Stimulated activated CD4-positive, alpha-beta T cell treated with anti-CD3 and anti-CD28 coated beads, TNF-alpha, amount 100 ng/mL, for 4 hours (primary cell): ENCODE measurements at regions not wholly inside any gene's neighbourhood (a gene's known extent, or its start where the extent isn't known, plus 50 kb on each side); places are given as distances from the start of the nearest gene placed in this dataset.
"Not testable (repeated sequence)": the region's sequence is repeated elsewhere in the genome, so short reads cannot be mapped to it uniquely, and the experiment has no call there.

Experiments used
- DNase-seq, 3 experiments: peaks; one replicate each; pipeline ENCODE4 v3.0.0-alpha.2; 2020; ENCODE audit warnings: low read depth in 3 of 3

- DNase-seq: no peak
Observed at GRCh38 chr14:71327691-71328090, 420.4 kb downstream of the PCNX1 start.

GRCh38 chr14:71328183-71328582 lies 420.9 kb downstream of the PCNX1 start:
- no peak for DNase-seq

GRCh38 chr14:71328954-71329353 lies 421.7 kb downstream of the PCNX1 start:
- DNase-seq: no peak

- no peak for DNase-seq
Observed at GRCh38 chr14:71331403-71331802, 424.1 kb downstream of the PCNX1 start.

- no peak for DNase-seq
Observed at GRCh38 chr14:71332476-71332875, 425.2 kb downstream of the PCNX1 start.

DNA sequence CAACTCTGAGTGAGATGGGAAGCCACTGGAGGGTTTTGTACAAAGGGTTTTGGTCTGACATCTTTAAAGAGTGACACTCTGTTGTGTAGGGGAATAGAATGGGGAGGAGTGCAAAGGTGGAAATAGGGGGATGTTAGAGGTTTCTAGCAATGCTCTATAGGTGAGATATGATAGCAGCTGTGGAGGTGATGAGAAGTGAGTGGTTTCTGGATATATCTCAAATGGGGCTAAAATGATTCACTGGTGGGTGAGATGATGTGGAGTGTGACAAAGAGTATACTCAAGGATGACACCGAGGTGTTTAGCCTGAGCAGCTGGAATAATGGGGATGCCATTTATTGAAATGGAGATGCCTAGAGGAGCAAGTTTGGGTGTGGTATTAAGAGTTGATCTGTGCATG lies 426.4 kb downstream of the PCNX1 start:
- no peak for DNase-seq

- DNase-seq: no peak
Observed at GRCh38 chr14:71336489-71337192, 429.4 kb downstream of the PCNX1 start.

GRCh38 chr14:71338153-71338552 lies 430.9 kb downstream of the PCNX1 start:
- DNase-seq: no peak

DNA sequence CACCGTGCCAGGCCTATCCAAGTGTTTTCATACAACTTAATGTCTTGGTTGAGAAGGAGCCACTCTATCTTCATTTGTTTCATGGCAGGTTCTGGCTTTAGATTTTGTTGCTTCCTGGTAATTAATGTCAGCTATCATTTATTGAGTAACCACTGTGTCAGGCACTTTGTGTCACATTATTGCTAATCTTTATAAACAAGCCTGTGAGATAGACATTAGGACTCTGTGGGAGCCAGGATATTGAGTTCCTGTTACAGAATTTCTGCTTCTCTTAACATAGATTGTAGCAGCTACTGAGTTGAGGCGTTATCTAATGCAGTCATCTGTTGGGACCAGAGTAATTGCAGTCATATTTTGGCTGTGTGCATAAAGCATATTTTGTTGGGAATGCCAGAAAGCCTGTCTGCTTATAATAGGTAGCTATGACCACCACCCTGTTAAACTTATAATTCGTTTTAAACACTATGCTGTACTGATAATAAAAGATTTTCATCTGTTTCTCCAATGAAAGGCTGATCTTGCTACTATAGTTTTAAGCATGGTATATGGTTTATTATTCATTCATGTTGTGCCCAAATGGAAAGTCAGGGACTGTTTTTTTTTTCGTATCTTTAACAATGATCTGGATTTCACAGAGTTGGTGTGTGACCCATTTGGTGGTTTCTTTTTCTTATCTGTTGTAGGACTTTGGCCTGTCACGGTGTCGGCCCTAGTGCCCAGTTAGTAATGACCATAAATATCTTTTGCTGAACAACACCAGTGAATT lies 432.6 kb downstream of the PCNX1 start:
- DNase-seq: no peak

DNA sequence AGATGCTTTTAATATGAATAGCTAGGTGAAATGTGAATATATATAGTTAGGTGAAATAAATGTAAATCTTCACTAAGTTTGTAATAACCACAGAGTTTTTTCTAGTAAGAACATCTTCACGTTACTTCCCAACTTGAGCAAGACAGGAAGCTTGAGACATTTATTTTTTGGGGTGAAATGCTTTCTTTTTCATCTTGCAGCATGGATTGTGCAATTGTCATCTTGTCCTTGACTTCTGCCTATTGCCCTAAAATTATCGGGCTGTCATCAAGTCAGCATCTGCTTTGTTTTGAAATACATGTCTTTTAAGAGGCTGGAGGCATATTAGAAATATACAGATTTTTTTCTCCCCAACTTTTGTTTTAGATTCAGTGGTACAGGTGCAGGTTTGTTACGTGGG lies 433.9 kb downstream of the PCNX1 start:
- no peak for DNase-seq

- no peak for DNase-seq
Observed at GRCh38 chr14:71343724-71344123, 436.5 kb downstream of the PCNX1 start.

DNA sequence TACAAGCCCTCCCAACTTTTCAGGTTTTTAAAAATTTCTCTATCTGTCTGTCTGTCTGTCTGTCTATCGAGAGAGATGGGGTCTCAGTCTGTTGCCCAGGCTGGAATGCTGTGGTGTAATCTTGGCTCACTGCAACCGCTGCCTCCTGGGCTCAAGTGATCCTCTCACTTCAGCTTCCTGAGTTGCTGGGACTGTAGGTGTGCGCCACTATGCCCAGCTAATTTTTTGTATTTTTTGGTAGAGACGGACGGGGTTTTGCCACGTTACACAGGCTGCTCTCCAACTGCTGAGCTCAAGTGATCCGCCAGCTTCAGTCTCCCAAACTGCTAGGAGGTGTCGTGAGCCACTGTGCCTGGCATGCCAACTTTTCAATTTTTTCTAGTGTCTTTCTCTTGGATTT lies 437.2 kb downstream of the PCNX1 start:
- no peak for DNase-seq

DNA sequence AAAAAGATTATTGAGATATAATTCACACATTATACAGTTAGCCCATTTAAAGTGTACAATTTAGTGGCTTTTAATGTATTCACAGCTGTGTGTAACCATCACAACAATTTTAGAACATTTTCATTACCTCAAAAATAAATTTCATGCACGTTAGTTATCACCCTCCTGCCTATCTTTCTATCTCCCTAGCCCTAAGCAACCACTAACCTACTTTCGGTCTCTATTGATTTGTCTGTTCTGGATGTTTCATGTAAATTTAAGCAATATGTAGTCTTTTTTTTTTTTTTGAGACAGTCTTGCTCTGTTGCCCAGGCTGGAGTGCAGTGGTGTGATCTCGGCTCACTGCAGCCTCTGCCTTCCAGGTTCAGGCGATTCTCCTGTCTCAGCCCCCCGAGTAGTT lies 439.4 kb downstream of the PCNX1 start:
- no peak for DNase-seq

DNA sequence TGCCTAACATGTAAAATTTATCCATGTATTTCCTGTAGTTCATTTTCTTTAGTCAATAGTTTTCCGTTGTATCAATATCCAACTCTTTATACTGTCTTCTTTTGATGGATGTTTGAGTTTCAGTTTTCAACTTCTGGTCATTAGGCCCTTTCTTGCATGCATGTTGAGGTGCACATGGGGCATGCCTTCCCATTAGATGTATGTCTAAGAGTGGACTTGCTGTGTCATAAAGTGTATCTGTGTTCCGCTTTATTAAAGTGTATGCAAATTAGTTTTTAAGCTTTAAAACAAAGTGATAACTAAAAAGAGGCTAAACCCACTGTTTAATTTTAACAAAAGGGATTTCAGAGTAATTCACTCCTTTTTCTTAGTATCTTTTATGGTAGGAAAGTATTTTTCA lies 441.1 kb downstream of the PCNX1 start:
- no peak for DNase-seq

- DNase-seq: no peak
Observed at GRCh38 chr14:71348817-71349216, 441.6 kb downstream of the PCNX1 start.

- no peak for DNase-seq
Observed at GRCh38 chr14:71354142-71354541, 446.9 kb downstream of the PCNX1 start.

DNA sequence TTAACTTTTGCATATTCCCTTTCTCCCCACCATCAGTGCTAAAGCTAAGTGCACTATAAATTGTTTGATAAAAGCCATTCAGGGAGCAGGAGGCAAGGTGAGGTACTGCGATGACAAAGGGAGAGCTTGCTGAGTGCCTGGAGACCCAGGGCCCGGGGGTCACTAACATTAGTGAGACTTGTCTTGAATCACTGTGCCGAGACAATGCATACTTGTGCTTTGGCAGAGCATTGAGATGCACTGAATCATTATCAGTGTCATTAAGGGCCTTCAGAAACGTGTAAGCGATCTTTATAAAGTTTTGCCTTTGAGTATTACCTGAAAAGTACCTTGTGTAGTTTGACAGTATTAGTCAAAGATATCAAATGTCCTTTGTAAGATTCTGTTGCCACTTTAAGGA lies 447.5 kb downstream of the PCNX1 start:
- no peak for DNase-seq

DNA sequence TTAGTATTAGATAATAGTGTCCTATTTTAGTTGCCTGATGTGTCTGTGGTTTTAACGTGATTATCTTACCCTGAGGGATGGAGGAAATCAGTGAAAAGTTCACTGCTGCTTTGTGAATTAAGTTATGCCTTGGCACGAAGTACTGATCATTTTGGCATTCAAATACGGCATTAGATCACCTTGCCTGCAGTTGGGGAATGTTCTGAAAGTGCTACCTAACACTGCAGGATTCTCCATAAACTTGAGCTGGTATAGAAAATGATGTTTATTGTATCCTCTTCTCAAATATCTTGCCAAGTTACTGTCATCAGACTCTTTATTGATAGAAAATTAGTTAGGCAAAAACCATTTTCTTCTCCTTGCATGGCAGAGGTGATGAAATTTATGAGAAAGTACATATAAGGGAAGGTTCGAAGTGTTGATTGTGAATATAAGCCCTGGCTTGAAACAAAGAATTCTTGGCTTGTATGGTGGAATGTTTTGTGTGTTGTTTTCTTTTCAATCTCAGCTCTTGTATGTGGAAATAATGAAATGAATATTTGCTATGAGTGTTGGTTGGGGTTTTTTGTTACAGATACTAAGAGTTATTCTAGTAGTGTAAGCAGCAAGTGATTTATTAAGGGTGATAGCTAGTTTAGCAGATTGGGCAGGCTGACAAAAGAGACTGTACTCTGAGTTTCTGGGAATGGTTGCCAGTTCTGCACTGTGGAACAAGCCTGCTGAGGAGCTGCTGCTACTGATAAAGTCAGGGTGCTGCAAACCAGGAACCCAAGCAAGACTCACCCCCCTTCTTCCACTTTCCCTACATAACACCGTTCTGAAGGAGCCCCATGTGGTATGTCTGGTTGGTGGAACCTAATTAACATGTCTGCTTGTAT lies 448.3 kb downstream of the PCNX1 start:
- DNase-seq: no peak

GRCh38 chr14:71358209-71358931 lies 451.1 kb downstream of the PCNX1 start:
- DNase-seq: no peak

GRCh38 chr14:71358932-71359421 lies 451.7 kb downstream of the PCNX1 start:
- not testable (repeated sequence) for DNase-seq

GRCh38 chr14:71359823-71360222 lies 452.6 kb downstream of the PCNX1 start:
- no peak for DNase-seq

DNA sequence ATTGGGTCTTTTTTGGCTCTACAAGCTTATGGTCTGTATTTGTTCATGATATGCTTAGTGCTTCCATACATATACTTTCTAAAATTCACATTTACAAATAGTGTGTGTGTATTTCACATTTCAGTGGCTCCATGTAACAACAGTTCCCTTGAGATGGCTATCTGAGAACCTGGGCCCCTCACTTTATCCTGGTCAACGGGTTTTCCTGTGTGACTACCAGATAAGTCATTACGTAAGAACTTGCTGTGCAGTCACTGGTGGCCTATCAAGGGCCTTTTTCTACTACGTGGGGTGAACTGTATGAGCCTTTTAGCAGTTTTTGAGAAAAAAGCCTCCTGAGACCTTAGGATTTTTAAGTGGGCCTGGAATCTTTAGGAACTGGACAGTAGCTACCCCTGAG lies 454.1 kb downstream of the PCNX1 start:
- no peak for DNase-seq
